NCI-H1105 (cell line): ENCODE measurements at regions not wholly inside any gene's neighbourhood (a gene's known extent, or its start where the extent isn't known, plus 50 kb on each side); places are given as distances from the start of the nearest gene placed in this dataset.

Experiments
- DNase-seq: peaks from one replicate; lab custom pipeline; 2025; lab: John Stamatoyannopoulos, UW

DNA sequence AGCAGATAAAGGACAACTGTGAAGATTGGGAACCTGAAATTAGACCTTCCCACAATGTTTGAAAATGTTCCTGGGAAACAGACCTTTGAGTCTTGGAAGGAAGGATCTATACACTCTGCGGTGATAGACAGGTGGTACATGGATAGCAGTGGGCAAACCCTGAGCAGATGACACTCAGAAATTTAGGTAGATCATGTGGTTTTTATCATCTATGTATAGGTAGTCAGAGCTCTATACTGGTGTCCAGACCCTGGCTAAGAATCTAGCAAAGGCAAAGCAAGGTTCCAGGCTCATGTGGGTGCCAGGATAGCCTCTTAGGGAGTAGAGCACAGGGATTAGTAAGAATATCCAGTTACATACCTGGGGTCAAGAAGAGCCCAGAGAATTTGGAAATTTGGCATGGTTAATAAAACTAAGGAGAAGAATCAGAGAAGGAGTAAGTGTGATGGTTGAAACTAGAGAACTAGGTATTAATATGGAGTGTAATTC is 331.2 kb upstream of the FBXO33 start:
- DNase-seq, result no peak

DNA sequence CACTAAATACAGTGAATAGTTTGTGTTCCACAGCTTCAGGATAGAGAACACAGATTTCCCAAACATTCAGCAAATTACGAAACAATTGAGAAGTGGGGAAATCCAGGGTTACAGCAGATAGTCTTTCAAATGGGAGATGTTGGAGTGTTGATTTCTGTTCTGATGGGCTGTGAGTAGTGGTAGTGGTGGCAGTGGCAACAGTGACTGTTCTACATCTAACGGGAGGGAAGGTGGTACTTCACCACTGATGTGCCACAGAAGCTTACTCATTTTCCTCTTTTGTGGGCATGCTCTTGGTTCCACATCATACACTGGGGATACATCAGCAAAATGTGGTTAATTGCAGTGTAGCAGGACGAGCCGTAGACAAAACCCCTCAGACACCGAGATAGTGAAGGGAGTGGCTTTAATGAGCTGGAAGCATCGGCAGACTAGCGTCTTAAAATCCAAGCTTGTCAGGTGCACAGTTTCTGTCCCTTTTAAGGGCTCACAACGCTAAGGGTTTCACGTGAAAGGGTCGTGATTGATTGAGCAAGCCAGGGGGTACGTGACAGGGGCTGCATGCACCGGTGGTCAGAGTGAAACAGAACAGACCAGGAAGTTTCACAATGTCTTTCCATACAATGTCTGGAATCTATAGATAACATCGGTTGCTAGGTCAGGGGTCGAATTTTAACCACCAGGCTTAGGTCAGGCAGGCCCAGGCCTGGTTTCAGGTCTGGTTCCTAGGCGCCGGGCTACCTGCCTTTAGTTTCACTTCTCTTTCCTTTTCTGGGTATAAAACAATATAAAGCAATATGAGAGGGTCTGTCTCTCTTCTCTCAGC is 330.6 kb upstream of the FBXO33 start:
- DNase-seq, result no peak

- no peak for DNase-seq
Observed at GRCh38 chr14:39755269-39755878, 323.1 kb upstream of the FBXO33 start.

- DNase-seq, result no peak
Observed at GRCh38 chr14:39740454-39740853, 308.2 kb upstream of the FBXO33 start.

GRCh38 chr14:39739796-39740195 is 307.6 kb upstream of the FBXO33 start:
- DNase-seq, result no peak

- DNase-seq, result no peak
Observed at GRCh38 chr14:39734306-39734705, 302.1 kb upstream of the FBXO33 start.

DNA sequence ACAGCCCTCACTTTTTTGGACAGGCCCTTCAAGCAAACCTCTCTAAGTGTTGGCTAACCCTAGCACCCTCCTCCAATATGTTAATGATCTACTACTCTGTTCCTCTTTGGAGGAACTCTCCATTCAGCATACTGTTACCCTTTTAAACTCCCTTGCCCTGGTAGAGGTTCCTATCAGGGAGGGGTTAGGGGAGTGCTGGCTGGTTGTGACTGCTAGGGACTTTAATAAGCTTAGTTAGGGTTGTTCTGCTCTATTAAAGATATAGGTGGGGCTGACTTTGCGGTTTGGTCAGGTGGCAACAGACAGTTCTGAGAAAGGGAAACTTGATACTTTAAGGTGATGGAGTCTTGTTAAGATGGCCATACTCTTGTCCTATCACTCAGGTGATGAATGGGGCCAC is 301.5 kb upstream of the FBXO33 start:
- no peak for DNase-seq

DNA sequence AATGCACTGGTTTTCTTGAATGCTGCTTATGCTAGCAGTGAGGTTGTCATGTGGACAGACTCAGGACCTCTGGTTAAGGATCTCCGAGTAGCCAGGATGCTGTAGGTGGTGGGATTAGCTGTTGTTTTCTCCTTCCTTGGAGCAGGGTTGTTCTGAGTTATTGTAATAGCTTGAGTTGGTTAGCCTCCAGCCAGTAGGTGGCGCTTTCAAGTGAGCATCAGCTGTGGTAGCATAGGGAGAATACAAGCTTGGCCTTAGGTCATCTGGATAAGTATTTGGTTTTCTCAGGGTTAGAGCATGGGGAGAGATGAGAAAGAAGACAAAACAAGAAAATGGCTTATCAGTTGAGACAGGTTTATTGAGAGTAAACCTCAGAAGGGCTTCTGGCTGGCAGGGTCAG is 299.7 kb upstream of the FBXO33 start:
- no peak for DNase-seq

DNA sequence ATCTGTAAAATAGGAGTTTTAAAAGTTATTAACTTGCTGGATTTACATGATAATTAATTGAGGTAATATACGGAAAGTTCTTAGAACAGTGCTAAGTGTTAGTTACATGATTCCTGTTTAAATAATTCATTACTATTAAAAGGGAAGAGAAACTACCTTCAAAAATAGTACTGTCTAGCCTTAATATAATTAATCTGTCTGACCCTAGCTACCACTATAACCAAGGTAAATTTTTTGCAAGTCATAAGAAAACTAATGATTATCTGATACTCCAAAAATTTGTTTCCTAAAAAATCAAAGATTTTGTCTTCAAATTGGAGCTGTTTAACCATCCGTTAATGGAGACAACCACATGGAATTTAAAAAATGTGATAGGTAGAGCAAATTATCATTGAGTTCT is 294.3 kb upstream of the FBXO33 start:
- DNase-seq, result no peak

GRCh38 chr14:39722547-39723273 is 290.5 kb upstream of the FBXO33 start:
- DNase-seq, result no peak

- no peak for DNase-seq
Observed at GRCh38 chr14:39716987-39717570, 284.8 kb upstream of the FBXO33 start.

GRCh38 chr14:39712293-39712999 is 280.2 kb upstream of the FBXO33 start:
- no peak for DNase-seq

- DNase-seq, result no peak
Observed at GRCh38 chr14:39704594-39704993, 272.4 kb upstream of the FBXO33 start.

- no peak for DNase-seq
Observed at GRCh38 chr14:39694341-39694740, 262.1 kb upstream of the FBXO33 start.

DNA sequence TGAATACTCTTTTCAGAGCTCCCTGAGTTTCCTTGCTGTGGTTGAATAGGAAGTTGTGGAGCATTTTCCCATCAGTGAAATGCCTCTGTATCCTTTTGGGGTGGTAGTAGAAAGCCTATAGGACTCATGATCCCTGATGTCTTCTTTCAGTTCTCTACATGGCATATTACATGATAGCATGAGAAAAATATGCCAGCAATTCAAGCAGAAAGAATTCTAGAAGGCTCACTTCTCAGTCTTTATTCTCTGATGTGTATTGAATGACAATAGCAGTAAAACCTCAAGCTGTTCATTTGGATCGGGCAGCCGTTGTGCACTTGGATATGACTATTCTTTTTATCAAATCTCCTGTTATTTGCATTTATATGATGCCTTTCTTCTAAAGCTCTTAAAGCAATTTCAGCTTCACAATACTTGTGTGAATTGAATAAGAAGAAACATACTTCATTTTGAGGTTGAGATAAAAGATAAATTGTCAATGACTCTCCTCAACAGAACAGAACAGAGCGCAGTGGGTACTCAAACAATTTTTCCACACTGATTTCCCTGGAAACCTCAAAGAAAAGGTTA is 251.5 kb upstream of the FBXO33 start:
- no peak for DNase-seq

DNA sequence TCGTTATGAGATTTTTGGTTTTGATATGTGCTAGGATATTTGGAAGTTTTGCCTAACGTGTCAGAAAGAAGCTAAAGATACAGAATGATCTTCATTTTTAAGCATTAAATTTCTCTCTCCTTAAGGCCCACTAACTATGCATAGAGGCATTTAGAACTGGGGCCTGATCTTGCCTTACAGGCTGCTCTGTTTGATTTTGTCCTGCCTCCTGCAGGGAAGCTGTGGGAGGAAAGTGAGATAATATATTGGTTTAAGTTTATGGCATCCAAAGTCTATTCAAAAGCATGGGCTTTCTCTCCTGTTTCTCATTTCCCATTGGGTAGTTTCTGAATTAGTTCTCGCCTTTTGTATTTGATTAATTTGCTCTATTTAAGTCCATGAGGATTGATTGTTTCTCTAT is 250.3 kb upstream of the FBXO33 start:
- no peak for DNase-seq

DNA sequence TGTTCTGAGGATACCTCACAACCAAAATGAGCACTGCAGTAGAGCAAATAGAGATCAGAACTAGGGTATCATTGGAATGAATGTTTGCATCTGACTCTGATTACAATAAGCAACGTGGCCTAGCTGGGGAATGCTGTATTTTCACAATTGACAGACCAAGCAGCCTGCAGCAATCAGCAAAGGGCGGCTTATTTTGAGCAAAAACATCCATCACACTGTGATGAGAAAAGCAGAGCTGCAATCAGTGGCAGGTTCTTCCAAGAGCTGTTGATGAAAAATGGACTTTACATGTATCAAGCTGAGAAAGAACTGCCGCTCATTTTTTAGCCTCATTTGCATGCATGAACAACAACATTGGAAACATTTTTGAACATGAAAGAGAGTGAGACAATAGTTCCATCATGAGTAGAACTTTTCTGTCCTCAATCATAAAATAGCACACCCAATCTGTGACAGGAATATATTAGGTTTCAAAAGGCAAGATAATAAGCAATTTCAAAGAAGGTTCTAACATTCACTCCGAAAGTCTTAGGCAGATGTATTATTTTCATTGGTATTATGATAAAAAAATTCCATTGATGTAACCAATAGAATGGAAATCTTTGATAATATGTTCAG is 249.7 kb upstream of the FBXO33 start:
- no peak for DNase-seq

DNA sequence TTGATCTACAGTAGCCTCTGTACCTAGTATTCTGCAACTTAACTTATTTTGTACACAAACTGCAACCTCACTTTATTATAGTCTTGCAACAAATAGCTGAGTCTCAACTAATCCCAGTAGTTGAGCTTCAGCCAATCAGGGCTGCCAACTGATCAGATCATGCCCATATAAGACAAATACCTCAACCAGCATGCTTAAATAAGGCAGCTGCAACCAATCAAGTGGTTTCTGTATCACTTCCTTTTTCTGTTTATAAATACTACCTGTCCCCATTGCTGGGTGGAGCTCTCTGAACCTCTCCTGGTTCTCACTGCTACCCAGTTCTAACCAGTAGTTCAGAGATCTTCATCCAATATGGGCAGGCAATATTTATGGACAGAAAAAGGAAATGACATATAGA is 248.5 kb upstream of the FBXO33 start:
- no peak for DNase-seq

DNA sequence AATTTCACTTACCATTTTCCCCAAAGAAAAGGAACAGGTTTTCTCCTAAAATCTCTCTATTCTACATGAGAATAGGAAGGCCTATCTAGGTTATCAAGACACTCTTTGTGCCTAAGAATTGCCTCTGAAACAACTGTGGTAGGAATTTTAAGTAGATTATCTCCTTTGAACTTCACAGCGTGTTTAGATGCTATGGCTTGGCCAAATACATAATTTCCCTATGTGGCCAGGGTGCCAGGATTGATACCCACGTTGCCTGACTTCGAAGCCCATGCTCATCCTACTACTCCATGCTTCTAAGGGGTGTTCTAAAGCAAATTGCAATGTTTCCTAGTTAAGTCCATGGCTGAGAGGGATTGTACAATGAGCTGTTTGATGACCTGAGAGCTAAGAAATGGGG is 241.5 kb upstream of the FBXO33 start:
- DNase-seq, result no peak

- DNase-seq, result no peak
Observed at GRCh38 chr14:39673270-39673711, 241.1 kb upstream of the FBXO33 start.

DNA sequence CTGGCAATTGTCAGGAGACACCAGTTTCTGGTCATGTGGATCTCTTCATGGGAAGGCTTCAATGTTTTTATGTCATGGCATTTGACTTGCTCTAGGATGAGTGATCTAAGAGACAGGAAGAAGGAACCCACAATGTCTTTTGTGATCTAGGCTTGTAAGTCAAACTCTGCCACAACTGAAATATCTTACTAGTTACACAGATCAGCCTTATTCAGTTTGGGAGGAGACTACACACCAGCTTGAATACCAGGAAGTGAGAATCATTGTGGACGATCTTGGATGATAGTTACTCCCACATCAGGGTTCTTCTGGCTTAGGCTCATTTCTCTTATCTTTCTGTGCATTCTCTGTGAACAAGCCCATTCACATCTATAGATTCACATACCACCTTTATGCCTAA is 236.2 kb upstream of the FBXO33 start:
- DNase-seq, result no peak
